Endothelial cell of umbilical vein (primary cell): ENCODE measurements at regions not wholly inside any gene's neighbourhood (a gene's known extent, or its start where the extent isn't known, plus 50 kb on each side); places are given as distances from the start of the nearest gene placed in this dataset.

Experiments used
- BruUV-seq: library from RNA; stranded (reverse); fragments of 400-500 nt; replicated peaks from 2 replicates; lab custom pipeline; 2021; lab: Mats Ljungman, UMichigan
- CTCF ChIA-PET: fragments of 300-600, 350-600 bp; sonication (Branson Sonifier 250); formaldehyde crosslinking; loops from one replicate; lab custom pipeline; 2021; ENCODE audit warnings: antibody characterized with exemption, inconsistent platforms; lab: Charles Lee
- POLR2A ChIA-PET: fragments of 300-600, 350-600 bp; sonication (Branson Sonifier 250); formaldehyde crosslinking; loops from one replicate; lab custom pipeline; 2021; ENCODE audit warnings: antibody characterized with exemption, inconsistent platforms; lab: Charles Lee
- DNase-seq: peaks from one replicate; pipeline ENCODE4 v3.0.0-alpha.2; 2011; ENCODE audit warnings: low read depth, low spot score
- FAIRE-seq: peaks from 2 replicates; lab custom pipeline; 2011; peaks lifted over from hg19 to GRCh38; lab: Jason Lieb, UNC
- H2AFZ ChIP-seq: 2 replicates; pipeline ENCODE4 v1.6.0; 2012; ENCODE audit warnings: low read depth, low read length, control low read depth, inconsistent platforms
- H3K27ac ChIP-seq: 2 replicates; pipeline ENCODE4 v1.5.1; 2011; ENCODE audit warnings: low read depth, mild to moderate bottlenecking, control low read depth, low read length, moderate library complexity; ENCODE audit not compliant: insufficient read depth
- H3K27me3 ChIP-seq, 2 experiments: 2 replicates each; pipeline versions ENCODE4 v1.6.0 to v1.6.1; 2011; ENCODE audit warnings: low read length in 2 of 2, mixed read lengths in 1 of 2; ENCODE audit not compliant: control insufficient read depth in 2 of 2, insufficient read depth in 2 of 2
- H3K36me3 ChIP-seq, 2 experiments: 2 replicates in 1 of 2; 3 replicates in 1 of 2; pipeline ENCODE4 v1.5.1; 2011; ENCODE audit warnings: low read length in 2 of 2, mild to moderate bottlenecking in 1 of 2, moderate library complexity in 1 of 2; ENCODE audit not compliant: control insufficient read depth in 2 of 2, insufficient read depth in 2 of 2; ENCODE audit errors: extremely low read depth in 1 of 2
- H3K4me1 ChIP-seq: 3 replicates; pipeline ENCODE4 v1.5.1; 2011; ENCODE audit warnings: mild to moderate bottlenecking, low read length; ENCODE audit not compliant: control insufficient read depth, insufficient read depth; ENCODE audit errors: extremely low read depth
- H3K4me2 ChIP-seq: 2 replicates; pipeline ENCODE4 v1.6.1; 2011; ENCODE audit warnings: low read length, control low read depth, mixed read lengths; ENCODE audit not compliant: insufficient read depth
- H3K4me3 ChIP-seq, 3 experiments: fragments of 200-600 bp in 1 of 3; sonication (generic), shearing (Covaris generic) in 1 of 3; replicated peaks in 1 of 3; 2 replicates each; pipeline ENCODE4 v1.5.1; 2011 to 2016; ENCODE audit warnings: control low read depth in 3 of 3, low read length in 3 of 3, mild to moderate bottlenecking in 2 of 3, inconsistent platforms in 1 of 3, low read depth in 1 of 3, moderate library complexity in 1 of 3; ENCODE audit not compliant: insufficient read depth in 1 of 3
- H3K79me2 ChIP-seq: 2 replicates; pipeline ENCODE4 v1.6.0; 2012; ENCODE audit warnings: low read length, inconsistent platforms; ENCODE audit not compliant: control insufficient read depth, insufficient read depth
- H3K9ac ChIP-seq: replicated peaks from 2 replicates; pipeline ENCODE3; 2011; ENCODE audit warnings: low read length, control low read depth; ENCODE audit not compliant: insufficient read depth; ENCODE audit errors: extremely low read depth
- H3K9me1 ChIP-seq: replicated peaks from 3 replicates; pipeline ENCODE4 v1.6.0; 2011; ENCODE audit warnings: mild to moderate bottlenecking, low read length; ENCODE audit not compliant: control insufficient read depth, insufficient read depth; ENCODE audit errors: extremely low read depth
- H3K9me3 ChIP-seq: replicated peaks from 2 replicates; pipeline ENCODE4 v1.5.1; 2012; ENCODE audit warnings: low read length, inconsistent platforms; ENCODE audit not compliant: control insufficient read depth, insufficient read depth
- H4K20me1 ChIP-seq: replicated peaks from 2 replicates; pipeline ENCODE3; 2011; ENCODE audit warnings: mild to moderate bottlenecking, low read length; ENCODE audit not compliant: control insufficient read depth, insufficient read depth; ENCODE audit errors: extremely low read depth
- EZH2 ChIP-seq: IDR thresholded peaks from 2 replicates; pipeline ENCODE4 v1.6.1; 2012; ENCODE audit warnings: borderline replicate concordance, low read depth, mild to moderate bottlenecking, moderate library complexity, low read length, inconsistent platforms; ENCODE audit not compliant: severe bottlenecking
- GATA2 ChIP-seq: IDR thresholded peaks from 2 replicates; pipeline ENCODE4 v1.7.0; 2011; ENCODE audit warnings: low read depth, mild to moderate bottlenecking, moderate library complexity, mixed read lengths, low read length; ENCODE audit not compliant: insufficient read length, insufficient read depth
- MYC ChIP-seq: IDR thresholded peaks from one replicate; pipeline ENCODE4 v1.6.1; 2011; ENCODE audit warnings: mild to moderate bottlenecking, low read depth, low read length
- POLR2A ChIP-seq: IDR thresholded peaks from 2 replicates; pipeline ENCODE4 v1.6.1; 2012; ENCODE audit warnings: low read depth, mild to moderate bottlenecking, control low read depth, low read length
- POLR2AphosphoS5 ChIP-seq: IDR thresholded peaks from 2 replicates; pipeline ENCODE4 v1.6.1; 2012; ENCODE audit warnings: low read depth, mild to moderate bottlenecking, control low read depth, low read length, moderate library complexity; ENCODE audit not compliant: insufficient read depth
- dilution Hi-C: fragments of 300-500 bp; cut with MboI; formaldehyde crosslinking; loops from one replicate; pipeline ENCODE4 v1.15.0; 2019; ENCODE audit warnings: low sequenced_read_pairs; ENCODE audit not compliant: extremely low pct_ligation_motif_present
- intact Hi-C: fragments of 100-400 bp; cut with micrococcal nuclease; formaldehyde crosslinking; loops from one replicate; pipeline ENCODE4 v1.10.0; 2022
- TF ChIP-seq, protein P1 (sequence below), 2 donors: IDR thresholded peaks; 1 replicate in 1 of 2; 2 replicates in 1 of 2; pipeline ENCODE4 v1.5.1; 2011; ENCODE audit warnings: low read length in 2 of 2, mild to moderate bottlenecking in 2 of 2, moderate library complexity in 2 of 2, control low read depth in 1 of 2, inconsistent platforms in 1 of 2, low read depth in 1 of 2; ENCODE audit not compliant: insufficient read depth in 1 of 2; ENCODE audit errors: extremely low read depth in 1 of 2
- TF ChIP-seq, protein P2 (sequence below): IDR thresholded peaks from 2 replicates; pipeline ENCODE4 v1.6.1; 2011; ENCODE audit not compliant: insufficient read depth, insufficient read length

DNA sequence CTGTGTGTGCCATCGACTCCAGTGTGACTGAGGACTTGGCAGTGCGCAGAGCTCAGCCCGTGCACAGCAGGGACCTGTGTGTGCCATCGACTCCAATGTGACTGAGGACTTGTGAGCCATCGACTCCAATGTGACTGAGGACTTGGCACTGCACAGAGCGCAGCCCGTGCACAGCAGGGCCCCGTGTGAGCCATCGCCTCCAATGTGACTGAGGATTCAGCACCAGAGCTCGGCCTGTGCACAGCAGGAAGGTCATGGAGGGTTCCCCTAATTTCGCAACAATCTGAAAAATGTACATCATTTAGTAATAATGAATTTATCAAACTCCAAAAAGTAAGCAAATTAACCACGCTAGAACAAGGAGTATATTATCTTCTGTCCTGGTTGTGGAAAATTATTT is 348.3 kb upstream of the B3GAT1 start:
- FAIRE-seq (no peak), DNase-seq (no peak)
- no peak overlapping the region for H3K9ac ChIP-seq
- TF ChIP-seq POLR2A: no peak
- TF ChIP-seq GATA2: no peak
- TF ChIP-seq, protein P1, sequence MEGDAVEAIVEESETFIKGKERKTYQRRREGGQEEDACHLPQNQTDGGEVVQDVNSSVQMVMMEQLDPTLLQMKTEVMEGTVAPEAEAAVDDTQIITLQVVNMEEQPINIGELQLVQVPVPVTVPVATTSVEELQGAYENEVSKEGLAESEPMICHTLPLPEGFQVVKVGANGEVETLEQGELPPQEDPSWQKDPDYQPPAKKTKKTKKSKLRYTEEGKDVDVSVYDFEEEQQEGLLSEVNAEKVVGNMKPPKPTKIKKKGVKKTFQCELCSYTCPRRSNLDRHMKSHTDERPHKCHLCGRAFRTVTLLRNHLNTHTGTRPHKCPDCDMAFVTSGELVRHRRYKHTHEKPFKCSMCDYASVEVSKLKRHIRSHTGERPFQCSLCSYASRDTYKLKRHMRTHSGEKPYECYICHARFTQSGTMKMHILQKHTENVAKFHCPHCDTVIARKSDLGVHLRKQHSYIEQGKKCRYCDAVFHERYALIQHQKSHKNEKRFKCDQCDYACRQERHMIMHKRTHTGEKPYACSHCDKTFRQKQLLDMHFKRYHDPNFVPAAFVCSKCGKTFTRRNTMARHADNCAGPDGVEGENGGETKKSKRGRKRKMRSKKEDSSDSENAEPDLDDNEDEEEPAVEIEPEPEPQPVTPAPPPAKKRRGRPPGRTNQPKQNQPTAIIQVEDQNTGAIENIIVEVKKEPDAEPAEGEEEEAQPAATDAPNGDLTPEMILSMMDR (IDR thresholded peaks at IDR 0.05; ENCODE audit: extremely low read depth in 1 of 2, insufficient read depth in 1 of 2, low read depth in 1 of 2, low read length in 2 of 2): no peak
- TF ChIP-seq POLR2AphosphoS5: no peak
- TF ChIP-seq MYC: no peak
- no peak for TF ChIP-seq EZH2
- TF ChIP-seq, protein P2, sequence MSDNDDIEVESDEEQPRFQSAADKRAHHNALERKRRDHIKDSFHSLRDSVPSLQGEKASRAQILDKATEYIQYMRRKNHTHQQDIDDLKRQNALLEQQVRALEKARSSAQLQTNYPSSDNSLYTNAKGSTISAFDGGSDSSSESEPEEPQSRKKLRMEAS: no peak
- ChIA-PET POLR2A (no interaction called here), CTCF (no interaction called here)
- no TSS peak for BruUV-seq
- intact Hi-C loops (no loop called here), dilution Hi-C loops (no loop called here)
- H3K79me2 ChIP-seq: no peaks in the 10 kb centered on the region
- no peaks in the 10 kb centered on the region for H4K20me1 ChIP-seq
- no peaks in the 10 kb centered on the region for H3K36me3 ChIP-seq
- no peak overlapping the region for H2AFZ ChIP-seq
- no peaks in the 10 kb centered on the region for H3K27me3 ChIP-seq
- no peak overlapping the region for H3K4me2 ChIP-seq
- H3K9me3 ChIP-seq: no peaks in the 10 kb centered on the region
- H3K27ac ChIP-seq: no peak overlapping the region
- no peak overlapping the region for H3K4me3 ChIP-seq
- H3K9me1 ChIP-seq: no peaks in the 10 kb centered on the region
- H3K4me1 ChIP-seq: no peaks in the 10 kb centered on the region
